GM10266 (cell line): ENCODE measurements at regions not wholly inside any gene's neighbourhood (a gene's known extent, or its start where the extent isn't known, plus 50 kb on each side); places are given as distances from the start of the nearest gene placed in this dataset.

Source experiments
- DNase-seq: peaks from one replicate; pipeline ENCODE4 v3.0.0; 2012; ENCODE audit errors: extremely low spot score
- TF ChIP-seq, protein P1 (sequence below): IDR thresholded peaks from 2 replicates; pipeline ENCODE4 v1.5.1; 2012; ENCODE audit warnings: mild to moderate bottlenecking, low read depth; ENCODE audit not compliant: control insufficient read depth, insufficient read depth; ENCODE audit errors: missing control alignments

- TF ChIP-seq, protein P1, sequence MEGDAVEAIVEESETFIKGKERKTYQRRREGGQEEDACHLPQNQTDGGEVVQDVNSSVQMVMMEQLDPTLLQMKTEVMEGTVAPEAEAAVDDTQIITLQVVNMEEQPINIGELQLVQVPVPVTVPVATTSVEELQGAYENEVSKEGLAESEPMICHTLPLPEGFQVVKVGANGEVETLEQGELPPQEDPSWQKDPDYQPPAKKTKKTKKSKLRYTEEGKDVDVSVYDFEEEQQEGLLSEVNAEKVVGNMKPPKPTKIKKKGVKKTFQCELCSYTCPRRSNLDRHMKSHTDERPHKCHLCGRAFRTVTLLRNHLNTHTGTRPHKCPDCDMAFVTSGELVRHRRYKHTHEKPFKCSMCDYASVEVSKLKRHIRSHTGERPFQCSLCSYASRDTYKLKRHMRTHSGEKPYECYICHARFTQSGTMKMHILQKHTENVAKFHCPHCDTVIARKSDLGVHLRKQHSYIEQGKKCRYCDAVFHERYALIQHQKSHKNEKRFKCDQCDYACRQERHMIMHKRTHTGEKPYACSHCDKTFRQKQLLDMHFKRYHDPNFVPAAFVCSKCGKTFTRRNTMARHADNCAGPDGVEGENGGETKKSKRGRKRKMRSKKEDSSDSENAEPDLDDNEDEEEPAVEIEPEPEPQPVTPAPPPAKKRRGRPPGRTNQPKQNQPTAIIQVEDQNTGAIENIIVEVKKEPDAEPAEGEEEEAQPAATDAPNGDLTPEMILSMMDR: no peak
- DNase-seq: no peak
Measured at GRCh38 chr12:113744802-113745395, 221.2 kb downstream of the RBM19 start.

DNA sequence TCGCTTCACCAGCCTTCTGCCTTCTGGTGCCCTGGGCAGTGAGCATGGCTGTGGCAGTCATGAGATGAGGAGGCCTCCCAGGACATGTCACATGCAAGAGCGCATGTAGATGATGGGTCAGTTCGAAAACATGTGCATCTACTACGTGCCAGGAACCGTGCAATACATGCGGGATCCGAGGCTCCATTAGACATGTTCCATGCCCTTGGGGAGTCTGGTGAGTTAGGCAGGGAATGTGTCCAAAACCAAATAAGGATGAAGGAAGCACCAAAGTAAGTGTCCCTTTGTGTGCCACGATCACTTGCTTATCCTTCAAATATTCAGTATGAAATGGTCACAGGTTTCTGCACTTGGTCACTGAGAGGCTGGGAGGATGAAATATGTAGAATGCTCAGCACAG, 223.3 kb downstream of the RBM19 start:
- no peak for DNase-seq
- TF ChIP-seq, protein P1: no peak

DNA sequence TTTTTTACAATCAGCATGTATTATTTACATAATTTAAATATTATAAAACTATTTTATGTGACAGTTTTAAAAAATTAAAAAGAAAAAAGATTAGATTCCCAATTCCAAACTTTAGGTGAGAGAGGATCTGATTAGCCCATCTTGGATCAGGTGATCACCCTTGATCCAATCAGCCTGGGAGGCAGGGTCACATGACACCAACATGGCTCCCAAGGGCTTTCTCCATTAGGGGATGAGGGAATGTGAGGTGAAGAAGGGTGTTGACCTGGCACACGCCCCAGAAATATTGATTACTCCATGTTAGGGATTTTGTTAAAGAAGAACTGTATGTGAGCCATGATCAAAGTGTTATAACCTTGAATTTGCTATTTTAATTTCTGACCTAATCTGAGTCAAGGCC, 225.4 kb downstream of the RBM19 start:
- TF ChIP-seq, protein P1: no peak

GRCh38 chr12:113735131-113735530, 231.0 kb downstream of the RBM19 start:
- no peak for DNase-seq
- TF ChIP-seq, protein P1: no peak

More for the DNA sequence above, 225.4 kb downstream of the RBM19 start:
- DNase-seq: no peak

DNA sequence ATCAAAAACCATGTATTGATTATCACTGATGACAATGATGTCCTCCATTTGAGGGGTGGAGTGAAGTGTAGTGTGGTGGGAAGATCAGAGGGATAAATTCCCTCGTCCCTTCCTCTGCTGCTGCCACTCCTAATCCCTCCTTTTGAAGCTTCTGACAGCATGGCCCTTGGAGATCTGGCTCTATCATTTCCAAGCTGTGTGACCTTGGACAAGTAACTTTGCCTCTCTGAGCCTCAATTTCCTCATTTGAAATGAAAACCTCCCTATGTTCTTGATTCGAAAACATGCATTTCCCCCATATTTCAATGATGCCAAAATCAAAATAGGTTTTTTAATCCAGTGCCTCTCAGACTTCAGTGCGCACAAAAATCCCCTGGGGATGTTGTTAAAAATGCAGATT, 231.6 kb downstream of the RBM19 start:
- DNase-seq: no peak
- TF ChIP-seq, protein P1: no peak

GRCh38 chr12:113732916-113733315, 233.2 kb downstream of the RBM19 start:
- no peak for DNase-seq
- TF ChIP-seq, protein P1: no peak

GRCh38 chr12:113727651-113728061, 238.5 kb downstream of the RBM19 start:
- no peak for DNase-seq
- TF ChIP-seq, protein P1: no peak
